ENCODE measurements at regions not wholly inside any gene's neighbourhood (a gene's known extent, or its start where the extent isn't known, plus 50 kb on each side); places are given as distances from the start of the nearest gene placed in this dataset.

- no peaks in the 10 kb centered on the region for H3K4me1 ChIP-seq
- DNase-seq: no peak
- intact Hi-C loops (cut with DNase I): no loop called here
These were observed 116.3 kb upstream of the OLIG2 start for GRCh38 chr21:32909393-32909792.

GRCh38 chr21:32914424-32915039 lies 111.2 kb upstream of the OLIG2 start:
- TF ChIP-seq POLR2A (IDR thresholded peaks at IDR 0.05) (no peak), CTCF (IDR thresholded peaks at IDR 0.05) (no peak)
- DNase-seq (no peak), ATAC-seq (no peak)
- Histone ChIP-seq H3K4me1 (no peaks in the 10 kb centered on the region), H3K27ac (no peak overlapping the region), H3K27me3 (no peaks in the 10 kb centered on the region), H3K9me3 (no peaks in the 10 kb centered on the region), H3K36me3 (replicated peaks in 1 of 2; ENCODE audit: insufficient read depth in 1 of 2, low read depth in 2 of 2) (no peaks in the 10 kb centered on the region), H3K4me3 (no peak overlapping the region)
- intact Hi-C loops (cut with DNase I): no loop called here
- WGBS, 2 donors: 34 to 51% methylated on average over 3 of the region's 3 CpGs

More at GRCh38 chr21:32909393-32909792, 116.3 kb upstream of the OLIG2 start:
- Histone ChIP-seq H3K9me3 (no peaks in the 10 kb centered on the region), H3K4me3 (no peak overlapping the region), H3K36me3 (replicated peaks in 1 of 2; ENCODE audit: insufficient read depth in 1 of 2, low read depth in 2 of 2) (no peaks in the 10 kb centered on the region), H3K27ac (no peak overlapping the region), H3K27me3 (no peaks in the 10 kb centered on the region)
- ATAC-seq: no peak
- WGBS, 2 donors: 63 to 66% methylated on average over 5 of the region's 5 CpGs
- TF ChIP-seq CTCF (IDR thresholded peaks at IDR 0.05) (no peak), POLR2A (IDR thresholded peaks at IDR 0.05) (no peak)

- DNase-seq (no peak), ATAC-seq (no peak)
- TF ChIP-seq CTCF (IDR thresholded peaks at IDR 0.05) (no peak), POLR2A (IDR thresholded peaks at IDR 0.05) (no peak)
- intact Hi-C loops (cut with DNase I): no loop called here
- Histone ChIP-seq H3K4me3 (no peak overlapping the region), H3K27me3 (no peaks in the 10 kb centered on the region), H3K36me3 (replicated peaks in 1 of 2; ENCODE audit: insufficient read depth in 1 of 2, low read depth in 2 of 2) (no peaks in the 10 kb centered on the region), H3K4me1 (no peaks in the 10 kb centered on the region), H3K9me3 (no peaks in the 10 kb centered on the region), H3K27ac (no peak overlapping the region)
- WGBS, 2 donors: 82 to 85% methylated on average over 1 of the region's 1 CpG
These were observed 110.6 kb upstream of the OLIG2 start for GRCh38 chr21:32915099-32915498.

GRCh38 chr21:32916088-32916487 lies 109.6 kb upstream of the OLIG2 start:
- intact Hi-C loops (cut with DNase I): no loop called here
- 85 to 95% methylated on average over 1 of the region's 1 CpG for WGBS, 2 donors
- Histone ChIP-seq H3K9me3 (no peaks in the 10 kb centered on the region), H3K27ac (no peak overlapping the region), H3K4me3 (no peak overlapping the region), H3K36me3 (replicated peaks in 1 of 2; ENCODE audit: insufficient read depth in 1 of 2, low read depth in 2 of 2) (no peaks in the 10 kb centered on the region), H3K27me3 (no peaks in the 10 kb centered on the region), H3K4me1 (no peaks in the 10 kb centered on the region)
- no peak for TF ChIP-seq POLR2A (IDR thresholded peaks at IDR 0.05)
- ATAC-seq (no peak), DNase-seq (no peak)

GRCh38 chr21:32916522-32917099 lies 109.1 kb upstream of the OLIG2 start:
- no peaks in the 10 kb centered on the region for H3K36me3 ChIP-seq (replicated peaks in 1 of 2; ENCODE audit: insufficient read depth in 1 of 2, low read depth in 2 of 2)
- intact Hi-C loops (cut with DNase I): no loop called here
- no peak overlapping the region for H3K4me3 ChIP-seq
- DNase-seq (no peak), ATAC-seq (no peak)
- no peaks in the 10 kb centered on the region for H3K27me3 ChIP-seq
- no peak overlapping the region for H3K27ac ChIP-seq
- H3K4me1 ChIP-seq: no peaks in the 10 kb centered on the region
- TF ChIP-seq POLR2A (IDR thresholded peaks at IDR 0.05): no peak
- TF ChIP-seq CTCF (IDR thresholded peaks at IDR 0.05): no peak
- H3K9me3 ChIP-seq: no peaks in the 10 kb centered on the region
- 50 to 53% methylated on average over 2 of the region's 2 CpGs for WGBS, 2 donors

Measured in body of pancreas (tissue), 4 donors.